ENCODE measurements at regions not wholly inside any gene's neighbourhood (a gene's known extent, or its start where the extent isn't known, plus 50 kb on each side); places are given as distances from the start of the nearest gene placed in this dataset.
A peak's percentile ranks its signal among the peaks of the same experiment; 100 is the strongest.

DNA sequence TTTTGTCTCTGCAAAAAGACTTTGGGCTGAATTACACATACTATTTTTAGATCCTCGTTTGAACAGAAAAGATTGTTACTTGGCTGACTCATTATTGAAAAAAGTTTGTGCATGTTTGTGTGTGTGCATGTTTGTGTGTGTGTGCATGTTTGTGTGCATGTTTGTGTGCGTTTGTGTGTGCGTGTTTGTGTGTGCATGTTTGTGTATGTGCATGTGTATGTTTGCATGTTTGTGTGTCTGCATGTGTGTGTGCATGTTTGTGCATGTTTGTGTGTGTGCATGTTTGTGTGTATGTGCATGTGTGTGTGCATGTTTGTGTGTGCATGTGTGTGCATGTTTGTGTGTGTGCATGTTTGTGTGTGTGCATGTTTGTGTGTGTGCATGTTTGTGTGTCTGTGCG, 201.1 kb upstream of the FAT1 start:
- H3K4me1 Mint-ChIP-seq (ENCODE audit: low read depth): peaks cover 41% of the 10 kb centered on the region
- TF ChIP-seq, protein P1, sequence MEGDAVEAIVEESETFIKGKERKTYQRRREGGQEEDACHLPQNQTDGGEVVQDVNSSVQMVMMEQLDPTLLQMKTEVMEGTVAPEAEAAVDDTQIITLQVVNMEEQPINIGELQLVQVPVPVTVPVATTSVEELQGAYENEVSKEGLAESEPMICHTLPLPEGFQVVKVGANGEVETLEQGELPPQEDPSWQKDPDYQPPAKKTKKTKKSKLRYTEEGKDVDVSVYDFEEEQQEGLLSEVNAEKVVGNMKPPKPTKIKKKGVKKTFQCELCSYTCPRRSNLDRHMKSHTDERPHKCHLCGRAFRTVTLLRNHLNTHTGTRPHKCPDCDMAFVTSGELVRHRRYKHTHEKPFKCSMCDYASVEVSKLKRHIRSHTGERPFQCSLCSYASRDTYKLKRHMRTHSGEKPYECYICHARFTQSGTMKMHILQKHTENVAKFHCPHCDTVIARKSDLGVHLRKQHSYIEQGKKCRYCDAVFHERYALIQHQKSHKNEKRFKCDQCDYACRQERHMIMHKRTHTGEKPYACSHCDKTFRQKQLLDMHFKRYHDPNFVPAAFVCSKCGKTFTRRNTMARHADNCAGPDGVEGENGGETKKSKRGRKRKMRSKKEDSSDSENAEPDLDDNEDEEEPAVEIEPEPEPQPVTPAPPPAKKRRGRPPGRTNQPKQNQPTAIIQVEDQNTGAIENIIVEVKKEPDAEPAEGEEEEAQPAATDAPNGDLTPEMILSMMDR (IDR thresholded peaks at IDR 0.05): no peak
- no peak overlapping the region for H3K27ac Mint-ChIP-seq
- no peaks in the 10 kb centered on the region; the same call in 1 of the 2 replicates for H3K9me3 Mint-ChIP-seq
- DNase-seq: peak; percentile 11
- H3K36me3 Mint-ChIP-seq (ENCODE audit: low read depth): peaks cover 7% of the 10 kb centered on the region
- no peaks in the 10 kb centered on the region for H3K27me3 Mint-ChIP-seq (ENCODE audit: insufficient read depth)
- no peak overlapping the region for H3K4me3 Mint-ChIP-seq

DNA sequence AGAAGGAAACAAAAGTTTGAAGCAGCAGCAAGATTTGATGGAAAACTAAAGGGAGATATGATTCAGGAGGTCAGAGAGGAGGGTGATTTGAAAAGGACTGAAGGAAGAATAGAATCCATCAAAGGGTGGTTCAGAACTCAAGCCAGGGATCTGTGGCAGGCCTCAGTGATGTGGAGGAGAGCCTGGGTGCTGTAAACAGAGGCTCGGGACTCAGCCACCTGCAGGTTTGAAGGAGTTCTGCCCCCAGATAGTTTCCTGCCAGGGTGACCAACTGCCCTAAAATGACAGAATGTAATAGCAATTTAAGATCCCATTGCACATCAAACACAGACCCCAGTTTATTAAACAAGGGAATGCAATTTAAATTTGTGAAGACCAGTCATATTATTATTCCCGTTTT, 204.0 kb upstream of the FAT1 start:
- no peaks in the 10 kb centered on the region for H3K9me3 Mint-ChIP-seq
- H3K27me3 Mint-ChIP-seq (ENCODE audit: insufficient read depth): no peaks in the 10 kb centered on the region
- TF ChIP-seq, protein P1 (IDR thresholded peaks at IDR 0.05): no peak
- H3K36me3 Mint-ChIP-seq (ENCODE audit: low read depth): no peaks in the 10 kb centered on the region; the same call in 1 of the 2 replicates
- H3K4me3 Mint-ChIP-seq: no peak overlapping the region
- DNase-seq: no peak
- no peak overlapping the region for H3K27ac Mint-ChIP-seq
- H3K4me1 Mint-ChIP-seq (ENCODE audit: low read depth): peaks cover 54% of the 10 kb centered on the region

DNA sequence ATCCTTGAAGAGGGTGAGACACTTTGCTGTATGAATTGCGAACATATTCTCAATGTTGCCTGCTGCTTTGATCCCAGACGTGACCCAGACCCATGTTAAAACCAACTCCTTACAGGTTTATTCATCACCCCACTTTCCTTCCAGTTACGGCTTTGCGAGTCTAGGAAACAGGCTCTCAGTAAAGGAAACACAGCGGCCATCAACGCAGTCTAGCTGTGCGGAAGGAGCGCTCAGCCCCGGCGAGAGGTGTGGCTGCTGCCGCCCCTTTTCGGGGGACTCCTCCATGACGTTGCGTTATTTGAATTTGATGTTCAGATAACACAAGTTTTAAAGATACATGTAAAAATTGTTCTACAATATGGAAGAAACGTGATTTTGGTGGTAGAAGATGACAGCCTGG, 206.4 kb upstream of the FAT1 start:
- no peaks in the 10 kb centered on the region for H3K9me3 Mint-ChIP-seq
- no peak overlapping the region for H3K27ac Mint-ChIP-seq
- H3K4me1 Mint-ChIP-seq (ENCODE audit: low read depth): peaks cover 68% of the 10 kb centered on the region
- no peak overlapping the region for H3K4me3 Mint-ChIP-seq
- H3K36me3 Mint-ChIP-seq (ENCODE audit: low read depth): no peaks in the 10 kb centered on the region; the same call in 1 of the 2 replicates
- no peak for DNase-seq
- no peaks in the 10 kb centered on the region for H3K27me3 Mint-ChIP-seq (ENCODE audit: insufficient read depth)
- TF ChIP-seq, protein P1 (IDR thresholded peaks at IDR 0.05): no peak

DNA sequence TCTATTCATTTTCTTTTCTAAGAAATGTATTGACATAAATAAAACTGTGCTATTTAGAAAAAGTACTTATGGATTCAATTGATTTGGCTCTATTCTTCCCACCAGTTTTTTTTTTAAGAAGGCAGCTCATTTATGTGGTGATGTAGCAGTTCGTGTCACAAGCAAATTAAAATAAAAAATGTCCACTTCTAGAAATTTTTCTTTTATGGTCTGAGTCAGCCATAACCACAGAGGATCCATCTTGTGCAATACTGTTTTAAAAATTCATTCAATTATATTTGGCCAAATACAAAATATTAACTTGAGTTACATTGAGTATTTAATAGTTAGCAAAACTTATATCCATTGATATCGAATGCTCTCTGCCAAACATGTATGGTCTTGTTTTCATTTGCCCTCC, 207.9 kb upstream of the FAT1 start:
- Mint-ChIP-seq H3K36me3 (ENCODE audit: low read depth) (no peaks in the 10 kb centered on the region; the same call in 1 of the 2 replicates), H3K4me3 (no peak overlapping the region), H3K9me3 (no peaks in the 10 kb centered on the region), H3K27ac (peak overlapping the region; percentile 87; the same call in 1 of the 2 replicates), H3K27me3 (ENCODE audit: insufficient read depth) (no peaks in the 10 kb centered on the region), H3K4me1 (ENCODE audit: low read depth) (peaks cover 81% of the 10 kb centered on the region)
- TF ChIP-seq, protein P1 (IDR thresholded peaks at IDR 0.05): no peak
- peak; percentile 76 for DNase-seq

DNA sequence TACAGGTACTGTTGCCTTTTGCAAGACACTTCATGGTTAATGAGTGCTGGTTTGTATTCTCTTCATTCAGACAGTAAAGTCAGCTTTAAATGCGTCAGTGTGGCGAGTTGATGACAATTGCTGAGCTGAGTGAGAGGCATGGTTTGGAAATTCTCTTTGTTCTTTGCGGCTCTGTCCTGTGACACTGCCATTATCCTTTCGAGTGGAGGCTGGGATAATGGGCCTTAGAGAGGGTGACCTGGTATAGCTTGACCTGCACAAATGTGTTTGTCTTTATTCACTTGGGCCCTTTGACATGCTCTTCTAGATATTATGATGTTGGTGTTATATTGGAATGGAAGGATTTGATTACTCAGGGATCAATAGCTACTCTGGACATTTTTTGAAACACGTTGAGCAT, 208.5 kb upstream of the FAT1 start:
- no peaks in the 10 kb centered on the region for H3K9me3 Mint-ChIP-seq
- TF ChIP-seq, protein P1 (IDR thresholded peaks at IDR 0.05): no peak
- peaks cover 88% of the 10 kb centered on the region for H3K4me1 Mint-ChIP-seq (ENCODE audit: low read depth)
- peak overlapping the region; percentile 87 for H3K27ac Mint-ChIP-seq
- no peaks in the 10 kb centered on the region for H3K27me3 Mint-ChIP-seq (ENCODE audit: insufficient read depth)
- DNase-seq: no peak
- H3K4me3 Mint-ChIP-seq: peak overlapping the region; percentile 71
- H3K36me3 Mint-ChIP-seq (ENCODE audit: low read depth): no peaks in the 10 kb centered on the region; the same call in 1 of the 2 replicates

Measured in HFFc6 (cell line).